ENCODE measurements at regions not wholly inside any gene's neighbourhood (a gene's known extent, or its start where the extent isn't known, plus 50 kb on each side); places are given as distances from the start of the nearest gene placed in this dataset.
"Not testable (repeated sequence)": the region's sequence is repeated elsewhere in the genome, so short reads cannot be mapped to it uniquely, and the experiment has no call there.

DNA sequence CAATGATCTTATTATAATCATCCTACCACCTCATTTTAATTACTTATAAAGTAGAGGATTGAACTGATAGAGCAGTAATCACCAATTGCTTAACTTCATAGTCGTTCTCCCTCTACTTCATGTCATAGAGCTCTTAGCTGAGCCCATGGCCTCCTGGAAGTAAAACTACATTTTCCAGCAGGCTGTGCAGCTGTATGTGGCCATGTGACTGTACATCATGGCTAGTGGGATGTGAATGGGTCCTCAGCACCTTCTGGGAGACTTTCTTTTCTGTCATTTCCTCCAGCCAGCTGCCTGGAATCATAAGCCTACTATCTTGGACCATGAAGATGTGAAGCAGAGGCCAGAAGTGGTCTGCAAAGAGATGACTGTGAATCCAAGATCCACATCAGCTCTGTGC, 128.7 kb upstream of the SKOR2 start:
- H3K36me3 Mint-ChIP-seq (ENCODE audit: low read depth, unreplicated experiment), result peaks cover 2% of the 10 kb centered on the region
- FAIRE-seq (no peak), DNase-seq (ENCODE audit: low read depth) (no peak)
- no peak overlapping the region for H3K4me3 Mint-ChIP-seq (ENCODE audit: unreplicated experiment)
- no peak overlapping the region for H3K27ac Mint-ChIP-seq (ENCODE audit: unreplicated experiment)
- H3K9me3 ChIP-seq (ENCODE audit: insufficient read depth, low read depth, low read length), result no peaks in the 10 kb centered on the region
- H3K27me3 Mint-ChIP-seq (ENCODE audit: low read depth, unreplicated experiment), result peaks cover 56% of the 10 kb centered on the region
- no peaks in the 10 kb centered on the region for H3K79me2 ChIP-seq (ENCODE audit: insufficient read depth, low read length)
- no peaks in the 10 kb centered on the region for H3K27me3 ChIP-seq (ENCODE audit: insufficient read depth, low read length)
- H3K4me2 ChIP-seq (ENCODE audit: low read length), result no peak overlapping the region
- H3K4me3 ChIP-seq (ENCODE audit: insufficient read depth, low read depth, low read length), result no peak overlapping the region
- no peak overlapping the region for H2AFZ ChIP-seq (ENCODE audit: low read depth, low read length)
- no peak overlapping the region for H3K9ac ChIP-seq (ENCODE audit: low read length)
- peaks cover 3% of the 10 kb centered on the region for H3K9me3 Mint-ChIP-seq (ENCODE audit: unreplicated experiment)
- no peak overlapping the region for H3K27ac ChIP-seq (ENCODE audit: low read depth, low read length)
- no peaks in the 10 kb centered on the region for H3K4me1 ChIP-seq (ENCODE audit: insufficient read depth, low read length)
- H3K4me1 Mint-ChIP-seq (ENCODE audit: low read depth, unreplicated experiment), result no peaks in the 10 kb centered on the region
- no peaks in the 10 kb centered on the region for H3K36me3 ChIP-seq (ENCODE audit: insufficient read depth, low read length)
- TF ChIP-seq, protein P1, sequence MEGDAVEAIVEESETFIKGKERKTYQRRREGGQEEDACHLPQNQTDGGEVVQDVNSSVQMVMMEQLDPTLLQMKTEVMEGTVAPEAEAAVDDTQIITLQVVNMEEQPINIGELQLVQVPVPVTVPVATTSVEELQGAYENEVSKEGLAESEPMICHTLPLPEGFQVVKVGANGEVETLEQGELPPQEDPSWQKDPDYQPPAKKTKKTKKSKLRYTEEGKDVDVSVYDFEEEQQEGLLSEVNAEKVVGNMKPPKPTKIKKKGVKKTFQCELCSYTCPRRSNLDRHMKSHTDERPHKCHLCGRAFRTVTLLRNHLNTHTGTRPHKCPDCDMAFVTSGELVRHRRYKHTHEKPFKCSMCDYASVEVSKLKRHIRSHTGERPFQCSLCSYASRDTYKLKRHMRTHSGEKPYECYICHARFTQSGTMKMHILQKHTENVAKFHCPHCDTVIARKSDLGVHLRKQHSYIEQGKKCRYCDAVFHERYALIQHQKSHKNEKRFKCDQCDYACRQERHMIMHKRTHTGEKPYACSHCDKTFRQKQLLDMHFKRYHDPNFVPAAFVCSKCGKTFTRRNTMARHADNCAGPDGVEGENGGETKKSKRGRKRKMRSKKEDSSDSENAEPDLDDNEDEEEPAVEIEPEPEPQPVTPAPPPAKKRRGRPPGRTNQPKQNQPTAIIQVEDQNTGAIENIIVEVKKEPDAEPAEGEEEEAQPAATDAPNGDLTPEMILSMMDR (IDR thresholded peaks at IDR 0.05; ENCODE audit: insufficient read depth, low read depth, low read length), result no peak
- H4K20me1 ChIP-seq (ENCODE audit: insufficient read depth, low read length), result no peaks in the 10 kb centered on the region

- Mint-ChIP-seq H3K27me3 (ENCODE audit: low read depth, unreplicated experiment) (peaks cover 47% of the 10 kb centered on the region), H3K36me3 (ENCODE audit: low read depth, unreplicated experiment) (peaks cover 2% of the 10 kb centered on the region), H3K27ac (ENCODE audit: unreplicated experiment) (no peak overlapping the region), H3K4me3 (ENCODE audit: unreplicated experiment) (no peak overlapping the region), H3K4me1 (ENCODE audit: low read depth, unreplicated experiment) (no peaks in the 10 kb centered on the region), H3K9me3 (ENCODE audit: unreplicated experiment) (peaks cover 9% of the 10 kb centered on the region)
- H3K9ac ChIP-seq (ENCODE audit: low read length), result no peak overlapping the region
- H3K27ac ChIP-seq (ENCODE audit: low read depth, low read length), result no peak overlapping the region
- H3K27me3 ChIP-seq (ENCODE audit: insufficient read depth, low read length), result no peaks in the 10 kb centered on the region
- no peak overlapping the region for H3K4me3 ChIP-seq (ENCODE audit: insufficient read depth, low read depth, low read length)
- no peak for FAIRE-seq
- H3K79me2 ChIP-seq (ENCODE audit: insufficient read depth, low read length), result no peaks in the 10 kb centered on the region
- no peak overlapping the region for H3K4me2 ChIP-seq (ENCODE audit: low read length)
- H4K20me1 ChIP-seq (ENCODE audit: insufficient read depth, low read length), result no peaks in the 10 kb centered on the region
- H3K36me3 ChIP-seq (ENCODE audit: insufficient read depth, low read length), result no peaks in the 10 kb centered on the region
- H2AFZ ChIP-seq (ENCODE audit: low read depth, low read length), result no peak overlapping the region
- DNase-seq (ENCODE audit: low read depth), result no peak
- TF ChIP-seq, protein P1 (IDR thresholded peaks at IDR 0.05; ENCODE audit: insufficient read depth, low read depth, low read length), result no peak
- no peak for TF ChIP-seq EZH2 (IDR thresholded peaks at IDR 0.05; ENCODE audit: insufficient read depth, low read length)
- H3K9me3 ChIP-seq (ENCODE audit: insufficient read depth, low read depth, low read length), result peaks cover 6% of the 10 kb centered on the region
- H3K4me1 ChIP-seq (ENCODE audit: insufficient read depth, low read length), result no peaks in the 10 kb centered on the region
Measured at GRCh38 chr18:47373465-47373864, 122.0 kb upstream of the SKOR2 start.

GRCh38 chr18:47370052-47370451, 118.6 kb upstream of the SKOR2 start:
- H2AFZ ChIP-seq (ENCODE audit: low read depth, low read length), result no peak overlapping the region
- no peaks in the 10 kb centered on the region for H3K27me3 ChIP-seq (ENCODE audit: insufficient read depth, low read length)
- DNase-seq (ENCODE audit: low read depth) (no peak), FAIRE-seq (no peak)
- no peak overlapping the region for H3K27ac Mint-ChIP-seq (ENCODE audit: unreplicated experiment)
- H3K9me3 ChIP-seq (ENCODE audit: insufficient read depth, low read depth, low read length), result peaks cover 6% of the 10 kb centered on the region
- no peak overlapping the region for H3K4me2 ChIP-seq (ENCODE audit: low read length)
- H3K36me3 Mint-ChIP-seq (ENCODE audit: low read depth, unreplicated experiment), result no peaks in the 10 kb centered on the region
- H3K4me3 ChIP-seq (ENCODE audit: insufficient read depth, low read depth, low read length), result no peak overlapping the region
- TF ChIP-seq, protein P1 (IDR thresholded peaks at IDR 0.05; ENCODE audit: insufficient read depth, low read depth, low read length), result no peak
- TF ChIP-seq EZH2 (IDR thresholded peaks at IDR 0.05; ENCODE audit: insufficient read depth, low read length), result no peak
- H3K4me1 Mint-ChIP-seq (ENCODE audit: low read depth, unreplicated experiment), result no peaks in the 10 kb centered on the region
- no peaks in the 10 kb centered on the region for H4K20me1 ChIP-seq (ENCODE audit: insufficient read depth, low read length)
- H3K27ac ChIP-seq (ENCODE audit: low read depth, low read length), result no peak overlapping the region
- no peak overlapping the region for H3K9ac ChIP-seq (ENCODE audit: low read length)
- no peaks in the 10 kb centered on the region for H3K36me3 ChIP-seq (ENCODE audit: insufficient read depth, low read length)
- H3K27me3 Mint-ChIP-seq (ENCODE audit: low read depth, unreplicated experiment), result peaks cover 28% of the 10 kb centered on the region
- peaks cover 9% of the 10 kb centered on the region for H3K9me3 Mint-ChIP-seq (ENCODE audit: unreplicated experiment)
- H3K4me3 Mint-ChIP-seq (ENCODE audit: unreplicated experiment), result no peak overlapping the region
- no peaks in the 10 kb centered on the region for H3K4me1 ChIP-seq (ENCODE audit: insufficient read depth, low read length)
- H3K79me2 ChIP-seq (ENCODE audit: insufficient read depth, low read length), result no peaks in the 10 kb centered on the region

- not testable (repeated sequence) for H3K4me3 ChIP-seq (ENCODE audit: insufficient read depth, low read depth, low read length); H4K20me1 ChIP-seq (ENCODE audit: insufficient read depth, low read length); H3K4me1 ChIP-seq (ENCODE audit: insufficient read depth, low read length); H3K4me3 Mint-ChIP-seq (ENCODE audit: unreplicated experiment); H3K36me3 ChIP-seq (ENCODE audit: insufficient read depth, low read length); H3K27ac Mint-ChIP-seq (ENCODE audit: unreplicated experiment); H3K4me1 Mint-ChIP-seq (ENCODE audit: low read depth, unreplicated experiment); H2AFZ ChIP-seq (ENCODE audit: low read depth, low read length); DNase-seq (ENCODE audit: low read depth); H3K27ac ChIP-seq (ENCODE audit: low read depth, low read length); H3K27me3 ChIP-seq (ENCODE audit: insufficient read depth, low read length); H3K9ac ChIP-seq (ENCODE audit: low read length); H3K79me2 ChIP-seq (ENCODE audit: insufficient read depth, low read length); FAIRE-seq; H3K4me2 ChIP-seq (ENCODE audit: low read length); H3K36me3 Mint-ChIP-seq (ENCODE audit: low read depth, unreplicated experiment); H3K9me3 Mint-ChIP-seq (ENCODE audit: unreplicated experiment); H3K9me3 ChIP-seq (ENCODE audit: insufficient read depth, low read depth, low read length)
- peaks cover 13% of the 10 kb centered on the region for H3K27me3 Mint-ChIP-seq (ENCODE audit: low read depth, unreplicated experiment)
Measured at GRCh38 chr18:47354061-47354460, 102.6 kb upstream of the SKOR2 start.

Data from astrocyte (in vitro differentiated cells and primary cell).